ENCODE measurements at regions not wholly inside any gene's neighbourhood (a gene's known extent, or its start where the extent isn't known, plus 50 kb on each side); places are given as distances from the start of the nearest gene placed in this dataset.

DNA sequence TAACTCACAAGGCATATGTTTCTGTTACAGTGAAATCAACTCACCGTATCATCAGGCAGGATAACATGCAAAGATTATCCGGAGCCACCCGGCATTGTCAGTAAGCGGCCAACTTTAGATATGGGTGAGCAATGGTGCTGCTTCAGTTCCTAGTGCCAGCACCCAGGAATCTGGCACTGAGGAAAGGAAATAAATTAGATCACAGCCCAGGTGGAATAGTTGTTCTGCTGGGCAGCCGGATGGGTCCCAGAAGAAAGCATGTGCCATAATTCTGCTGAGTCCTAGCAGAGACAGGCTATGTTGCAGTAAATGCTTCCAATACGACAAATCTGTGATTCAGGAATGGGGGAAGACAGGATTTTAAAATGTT, 183.6 kb upstream of the SPTLC3 start:
- TF ChIP-seq, protein P1, sequence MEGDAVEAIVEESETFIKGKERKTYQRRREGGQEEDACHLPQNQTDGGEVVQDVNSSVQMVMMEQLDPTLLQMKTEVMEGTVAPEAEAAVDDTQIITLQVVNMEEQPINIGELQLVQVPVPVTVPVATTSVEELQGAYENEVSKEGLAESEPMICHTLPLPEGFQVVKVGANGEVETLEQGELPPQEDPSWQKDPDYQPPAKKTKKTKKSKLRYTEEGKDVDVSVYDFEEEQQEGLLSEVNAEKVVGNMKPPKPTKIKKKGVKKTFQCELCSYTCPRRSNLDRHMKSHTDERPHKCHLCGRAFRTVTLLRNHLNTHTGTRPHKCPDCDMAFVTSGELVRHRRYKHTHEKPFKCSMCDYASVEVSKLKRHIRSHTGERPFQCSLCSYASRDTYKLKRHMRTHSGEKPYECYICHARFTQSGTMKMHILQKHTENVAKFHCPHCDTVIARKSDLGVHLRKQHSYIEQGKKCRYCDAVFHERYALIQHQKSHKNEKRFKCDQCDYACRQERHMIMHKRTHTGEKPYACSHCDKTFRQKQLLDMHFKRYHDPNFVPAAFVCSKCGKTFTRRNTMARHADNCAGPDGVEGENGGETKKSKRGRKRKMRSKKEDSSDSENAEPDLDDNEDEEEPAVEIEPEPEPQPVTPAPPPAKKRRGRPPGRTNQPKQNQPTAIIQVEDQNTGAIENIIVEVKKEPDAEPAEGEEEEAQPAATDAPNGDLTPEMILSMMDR (IDR thresholded peaks at IDR 0.05) = no peak
- no peak for TF ChIP-seq EZH2 (IDR thresholded peaks at IDR 0.05; ENCODE audit: borderline replicate concordance, insufficient read depth, low read depth, low read length, poor library complexity, severe bottlenecking)

Measured in B cell (primary cell).